SJCRH30 (cell line): ENCODE measurements at regions not wholly inside any gene's neighbourhood (a gene's known extent, or its start where the extent isn't known, plus 50 kb on each side); places are given as distances from the start of the nearest gene placed in this dataset.

Experiments
- DNase-seq, 2 experiments: peaks; one replicate each; pipeline ENCODE4 v3.0.0-alpha.2; 2015 to 2020
- H3K27ac ChIP-seq: fragments of 250-450 bp; sonication (Bioruptor Pico); 2 replicates; pipeline ENCODE4 v1.5.1; 2020; ENCODE audit warnings: mild to moderate bottlenecking, moderate library complexity
- H3K27me3 ChIP-seq: fragments of 250-450 bp; sonication (Bioruptor Pico); 2 replicates; pipeline ENCODE4 v1.5.1; 2020; ENCODE audit warnings: mild to moderate bottlenecking, moderate library complexity
- H3K36me3 ChIP-seq: fragments of 250-450 bp; sonication (Bioruptor Pico); 2 replicates; pipeline ENCODE4 v1.5.1; 2020; ENCODE audit warnings: mild to moderate bottlenecking, moderate library complexity
- H3K4me1 ChIP-seq: fragments of 250-450 bp; sonication (Bioruptor Pico); 2 replicates; pipeline ENCODE4 v1.5.1; 2020; ENCODE audit warnings: mild to moderate bottlenecking, moderate library complexity
- H3K4me3 ChIP-seq: fragments of 250-450 bp; sonication (Bioruptor Pico); 2 replicates; pipeline ENCODE4 v1.5.1; 2020; ENCODE audit warnings: mild to moderate bottlenecking, moderate library complexity
- H3K9me3 ChIP-seq: fragments of 250-450 bp; sonication (Bioruptor Pico); replicated peaks from 2 replicates; pipeline ENCODE4 v1.5.1; 2020; ENCODE audit warnings: mild to moderate bottlenecking, moderate library complexity

- no peaks in the 10 kb centered on the region for H3K9me3 ChIP-seq
- DNase-seq, result peak; percentile 13 to 37
- H3K4me3 ChIP-seq, result no peak overlapping the region
- H3K36me3 ChIP-seq, result no peaks in the 10 kb centered on the region
- H3K4me1 ChIP-seq, result peaks cover 10% of the 10 kb centered on the region; the same call in 1 of the 2 replicates
- no peaks in the 10 kb centered on the region for H3K27me3 ChIP-seq
- H3K27ac ChIP-seq, result no peak overlapping the region
Observed at GRCh38 chr5:143890487-143890886, 78.5 kb downstream of the HMHB1 start.

DNA sequence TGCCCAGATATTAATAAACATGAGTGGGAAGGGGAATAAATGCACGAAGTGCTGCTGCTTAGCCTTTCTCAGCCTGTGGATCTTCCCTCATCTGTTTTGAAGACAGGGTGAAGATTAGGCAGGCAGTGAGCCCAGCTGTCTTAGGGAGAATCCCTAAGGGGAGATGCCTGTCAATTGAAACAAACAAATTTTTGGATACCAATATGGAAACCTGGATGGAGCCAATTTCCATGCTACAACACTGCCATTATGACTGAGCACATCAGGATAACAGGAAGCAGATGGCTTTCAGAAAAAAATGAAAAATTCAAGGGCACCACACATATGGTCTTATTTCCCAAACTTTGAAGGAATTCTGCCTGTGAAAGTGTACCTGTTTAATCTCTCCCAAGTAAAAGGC lies 80.3 kb downstream of the HMHB1 start:
- H3K4me1 ChIP-seq, result peaks cover 10% of the 10 kb centered on the region; the same call in 1 of the 2 replicates
- H3K36me3 ChIP-seq, result no peaks in the 10 kb centered on the region
- H3K4me3 ChIP-seq, result no peak overlapping the region
- no peaks in the 10 kb centered on the region for H3K9me3 ChIP-seq
- no peaks in the 10 kb centered on the region for H3K27me3 ChIP-seq
- H3K27ac ChIP-seq, result no peak overlapping the region
- no peak for DNase-seq

DNA sequence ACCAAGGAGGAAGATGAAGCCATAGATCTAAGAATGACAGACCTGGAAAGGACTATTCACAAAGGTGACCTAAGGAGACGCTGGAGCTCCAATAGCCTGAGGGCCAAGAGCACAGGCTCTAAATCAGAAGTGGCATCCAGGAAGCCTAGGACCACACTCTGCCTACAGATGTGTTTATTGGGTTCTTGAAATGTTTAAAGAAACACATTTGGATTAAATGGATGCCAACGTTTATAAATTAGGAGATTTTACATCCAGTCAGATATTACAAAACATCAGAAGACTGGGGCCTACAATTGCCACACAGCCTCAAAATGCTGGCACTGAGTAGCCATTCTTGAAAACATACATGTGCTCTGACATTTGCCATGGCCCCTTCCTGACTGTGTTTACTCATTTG lies 80.9 kb downstream of the HMHB1 start:
- 0 out of 2 replicates have a peak, but pooled peaks cover 5% of the 10 kb centered on the region for H3K4me1 ChIP-seq
- no peaks in the 10 kb centered on the region for H3K36me3 ChIP-seq
- H3K9me3 ChIP-seq, result no peaks in the 10 kb centered on the region
- H3K27ac ChIP-seq, result no peak overlapping the region
- DNase-seq, result no peak
- no peaks in the 10 kb centered on the region for H3K27me3 ChIP-seq
- no peak overlapping the region for H3K4me3 ChIP-seq

GRCh38 chr5:143893638-143894037 lies 81.7 kb downstream of the HMHB1 start:
- Histone ChIP-seq H3K27ac (no peak overlapping the region), H3K9me3 (no peaks in the 10 kb centered on the region), H3K4me1 (0 out of 2 replicates have a peak, but pooled peaks cover 5% of the 10 kb centered on the region), H3K4me3 (no peak overlapping the region), H3K36me3 (no peaks in the 10 kb centered on the region), H3K27me3 (no peaks in the 10 kb centered on the region)
- DNase-seq, result no peak

DNA sequence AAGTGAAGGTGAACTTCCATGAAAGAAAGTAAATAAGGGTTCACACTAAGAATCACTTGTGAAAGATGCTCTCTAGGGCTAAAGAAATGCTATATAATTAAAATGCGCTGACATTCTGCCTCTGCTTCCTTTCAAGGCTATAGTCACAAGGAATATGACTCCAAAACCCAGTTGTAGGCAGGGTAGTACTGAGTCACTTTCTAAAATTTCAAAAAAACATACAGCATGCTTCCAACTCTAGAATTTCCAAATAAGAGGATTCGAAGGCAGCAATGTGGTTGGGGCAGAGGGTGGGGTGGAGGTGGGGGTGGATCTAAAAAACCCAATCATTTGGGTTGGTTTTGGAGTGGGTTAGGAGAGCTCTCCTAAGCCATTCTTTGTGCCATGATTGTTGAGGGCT lies 84.6 kb downstream of the HMHB1 start:
- no peak overlapping the region for H3K27ac ChIP-seq
- H3K36me3 ChIP-seq, result no peaks in the 10 kb centered on the region
- DNase-seq, result no peak

GRCh38 chr5:143896966-143897365 lies 85.0 kb downstream of the HMHB1 start:
- Histone ChIP-seq H3K27me3 (no peaks in the 10 kb centered on the region), H3K27ac (no peak overlapping the region), H3K4me3 (no peak overlapping the region), H3K4me1 (no peaks in the 10 kb centered on the region), H3K9me3 (no peaks in the 10 kb centered on the region), H3K36me3 (no peaks in the 10 kb centered on the region)
- DNase-seq, result no peak

More for the DNA sequence above, 84.6 kb downstream of the HMHB1 start:
- Histone ChIP-seq H3K4me3 (no peak overlapping the region), H3K9me3 (no peaks in the 10 kb centered on the region), H3K27me3 (no peaks in the 10 kb centered on the region), H3K4me1 (no peaks in the 10 kb centered on the region)

GRCh38 chr5:143898381-143898780 lies 86.4 kb downstream of the HMHB1 start:
- H3K27me3 ChIP-seq, result no peaks in the 10 kb centered on the region
- H3K4me3 ChIP-seq, result no peak overlapping the region
- H3K4me1 ChIP-seq, result no peaks in the 10 kb centered on the region
- H3K9me3 ChIP-seq, result no peaks in the 10 kb centered on the region
- H3K27ac ChIP-seq, result no peak overlapping the region
- DNase-seq, result no peak
- no peaks in the 10 kb centered on the region for H3K36me3 ChIP-seq

DNA sequence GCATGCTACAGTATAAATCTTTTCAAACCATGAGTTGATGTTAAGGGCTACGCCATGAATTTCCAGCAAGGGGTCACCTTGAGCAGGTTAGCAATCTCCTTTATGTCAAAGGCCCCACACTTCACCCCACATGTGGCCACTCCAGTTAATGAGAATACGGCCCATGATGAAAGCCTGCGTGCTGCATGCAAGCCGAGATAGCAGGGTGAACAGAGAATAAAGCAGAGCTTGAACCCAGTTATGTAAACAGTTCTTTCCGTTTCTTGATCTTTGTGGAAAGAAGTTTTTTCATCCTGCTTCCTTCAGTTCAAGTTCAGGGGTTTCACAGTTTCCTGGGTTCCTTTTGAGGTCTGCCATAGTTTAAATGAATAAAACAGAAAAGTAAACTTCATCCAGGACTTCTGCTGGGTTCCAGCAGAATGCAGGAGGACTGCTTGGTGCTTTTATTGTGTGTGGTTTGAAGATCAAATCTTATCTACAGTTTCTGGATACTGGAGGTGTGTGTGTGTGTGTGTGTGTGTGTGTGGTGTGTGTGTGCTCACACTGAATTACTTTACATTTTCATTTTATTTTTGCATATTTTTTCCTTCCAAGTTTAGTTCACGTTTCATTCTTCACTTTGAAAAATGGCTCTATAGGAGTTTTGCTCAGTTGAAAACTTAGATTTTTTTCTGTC lies 87.1 kb downstream of the HMHB1 start:
- Histone ChIP-seq H3K36me3 (no peaks in the 10 kb centered on the region), H3K4me1 (no peaks in the 10 kb centered on the region), H3K9me3 (no peaks in the 10 kb centered on the region), H3K27ac (no peak overlapping the region), H3K27me3 (no peaks in the 10 kb centered on the region), H3K4me3 (no peak overlapping the region)
- DNase-seq, result no peak

DNA sequence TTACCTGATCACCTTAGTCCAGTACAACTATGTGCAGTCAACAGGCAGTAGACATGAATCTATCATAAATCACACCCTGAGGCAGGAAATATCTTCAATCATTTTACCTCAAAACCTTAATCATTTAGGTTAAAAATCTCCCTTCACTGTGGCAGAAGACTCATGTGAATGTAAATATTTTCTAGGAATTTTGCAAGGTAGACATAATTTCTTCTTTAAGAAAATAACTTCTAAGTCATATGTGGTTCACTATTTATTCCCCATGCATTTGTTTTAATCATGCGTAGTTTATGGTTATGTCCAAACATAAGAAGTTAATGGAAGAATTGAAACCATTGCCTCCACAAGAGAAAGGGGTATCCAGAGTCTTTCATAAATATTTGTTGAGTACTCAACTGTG lies 97.0 kb downstream of the HMHB1 start:
- DNase-seq, result no peak
- Histone ChIP-seq H3K27ac (no peak overlapping the region), H3K9me3 (no peaks in the 10 kb centered on the region), H3K36me3 (no peaks in the 10 kb centered on the region), H3K27me3 (no peaks in the 10 kb centered on the region), H3K4me3 (no peak overlapping the region), H3K4me1 (no peaks in the 10 kb centered on the region)

DNA sequence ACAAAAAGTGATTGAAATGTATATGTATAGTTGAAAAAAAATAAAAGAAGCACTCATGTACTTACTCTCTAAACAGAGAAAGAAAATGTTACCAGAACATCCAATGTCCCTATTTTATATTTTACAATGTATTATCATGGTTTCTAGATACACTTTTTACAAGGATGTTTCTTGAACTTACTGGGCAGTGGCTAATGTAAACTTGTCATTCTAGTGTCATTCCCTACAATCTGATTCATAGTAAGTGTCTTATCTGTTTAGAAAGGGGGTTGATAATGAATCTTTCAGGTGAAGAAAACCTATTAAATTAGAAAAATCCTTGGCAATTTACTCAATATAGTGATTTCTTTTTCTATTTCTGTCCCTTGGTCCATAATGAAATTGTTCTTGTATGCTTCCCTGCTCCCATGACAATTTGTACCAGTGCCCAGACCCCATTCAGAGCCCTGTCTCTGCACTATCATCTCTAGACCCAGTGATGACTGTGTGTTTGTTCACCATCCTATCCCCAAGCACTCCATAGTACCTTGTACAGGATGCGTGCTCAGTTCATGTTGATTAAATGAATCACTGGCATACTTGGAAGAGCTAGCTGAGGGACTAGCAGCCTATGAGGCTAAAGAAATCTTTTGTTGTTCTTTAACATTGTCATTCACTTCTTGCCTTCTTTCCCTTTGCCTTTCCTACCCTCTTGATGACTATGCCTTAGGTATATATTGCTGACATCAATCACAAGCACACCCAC lies 101.2 kb downstream of the HMHB1 start:
- Histone ChIP-seq H3K27me3 (no peaks in the 10 kb centered on the region), H3K4me1 (no peaks in the 10 kb centered on the region), H3K4me3 (no peak overlapping the region), H3K9me3 (no peaks in the 10 kb centered on the region), H3K36me3 (no peaks in the 10 kb centered on the region), H3K27ac (no peak overlapping the region)
- DNase-seq, result no peak

GRCh38 chr5:143914756-143915155 lies 102.8 kb downstream of the HMHB1 start:
- DNase-seq, result no peak
- H3K27ac ChIP-seq, result no peak overlapping the region

DNA sequence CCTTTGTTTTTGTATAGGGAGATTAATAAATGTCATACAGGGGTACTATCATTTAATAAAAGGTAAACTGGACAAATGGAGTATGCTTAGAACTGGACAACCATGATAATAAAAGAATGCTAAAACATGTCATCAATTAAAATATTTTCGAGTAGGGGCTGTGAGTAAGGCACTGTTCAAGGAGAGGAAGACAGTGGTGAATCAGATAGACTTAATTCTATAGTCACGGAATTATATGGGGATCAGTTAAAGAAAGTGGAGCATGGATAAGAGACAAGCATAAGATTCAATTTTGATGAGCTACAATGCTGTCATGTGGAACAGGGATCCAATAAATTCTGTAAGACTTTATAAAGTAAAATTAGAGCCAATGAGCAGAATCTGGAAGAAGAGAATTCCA lies 104.5 kb downstream of the HMHB1 start:
- H3K4me1 ChIP-seq, result no peaks in the 10 kb centered on the region
- no peaks in the 10 kb centered on the region for H3K9me3 ChIP-seq
- no peaks in the 10 kb centered on the region for H3K27me3 ChIP-seq
- H3K4me3 ChIP-seq, result no peak overlapping the region
- H3K36me3 ChIP-seq, result no peaks in the 10 kb centered on the region
- H3K27ac ChIP-seq, result no peak overlapping the region
- no peak for DNase-seq

More at GRCh38 chr5:143914756-143915155, 102.8 kb downstream of the HMHB1 start:
- no peaks in the 10 kb centered on the region for H3K4me1 ChIP-seq
- no peak overlapping the region for H3K4me3 ChIP-seq
- no peaks in the 10 kb centered on the region for H3K9me3 ChIP-seq
- no peaks in the 10 kb centered on the region for H3K36me3 ChIP-seq
- H3K27me3 ChIP-seq, result no peaks in the 10 kb centered on the region

DNA sequence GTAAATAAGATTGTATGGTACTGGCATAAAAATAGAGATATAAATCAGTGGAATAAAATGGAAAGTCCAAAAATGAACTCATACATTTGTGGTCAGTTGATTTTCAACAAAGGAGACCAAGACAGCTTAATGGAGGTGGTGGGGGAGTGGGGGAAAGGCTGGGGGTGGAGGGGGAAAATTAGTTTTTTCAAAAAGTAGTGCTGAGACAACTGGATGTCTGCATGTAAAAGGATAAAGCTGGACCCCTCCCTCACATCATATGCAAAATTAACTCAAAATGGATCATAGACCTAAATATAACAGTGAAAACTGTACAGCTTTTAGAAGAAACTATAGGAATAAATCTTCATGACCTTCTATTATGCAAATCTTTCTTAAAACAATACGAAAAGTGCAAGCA lies 107.0 kb downstream of the HMHB1 start:
- no peaks in the 10 kb centered on the region for H3K4me1 ChIP-seq
- H3K4me3 ChIP-seq, result no peak overlapping the region
- no peak for DNase-seq
- no peaks in the 10 kb centered on the region for H3K27me3 ChIP-seq
- no peaks in the 10 kb centered on the region for H3K36me3 ChIP-seq
- no peaks in the 10 kb centered on the region for H3K9me3 ChIP-seq
- no peak overlapping the region for H3K27ac ChIP-seq

DNA sequence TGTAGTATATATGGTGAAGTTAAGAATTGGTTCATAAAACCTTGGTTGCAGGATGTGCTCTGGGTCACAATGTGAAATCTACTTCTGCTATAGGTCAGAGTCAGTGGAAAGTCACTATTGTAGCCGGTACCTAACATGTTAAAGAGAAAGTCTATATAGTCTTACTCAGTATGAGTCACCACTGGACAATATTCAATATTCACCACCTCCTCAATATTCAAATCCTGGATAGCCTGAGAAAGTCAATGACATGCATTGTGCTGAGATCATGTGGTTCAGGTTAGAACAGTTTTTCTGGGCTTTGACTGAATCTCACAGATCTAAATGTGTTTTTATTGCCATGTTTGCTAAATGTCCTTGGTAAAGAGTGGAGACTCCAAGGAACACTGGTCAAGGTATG lies 108.8 kb downstream of the HMHB1 start:
- no peak overlapping the region for H3K27ac ChIP-seq
- no peaks in the 10 kb centered on the region for H3K36me3 ChIP-seq
- H3K4me1 ChIP-seq, result no peaks in the 10 kb centered on the region
- no peak overlapping the region for H3K4me3 ChIP-seq
- DNase-seq, result no peak
- H3K27me3 ChIP-seq, result no peaks in the 10 kb centered on the region
- no peaks in the 10 kb centered on the region for H3K9me3 ChIP-seq

GRCh38 chr5:143921525-143922311 lies 109.8 kb downstream of the HMHB1 start:
- H3K4me3 ChIP-seq, result no peak overlapping the region
- H3K9me3 ChIP-seq, result no peaks in the 10 kb centered on the region
- no peaks in the 10 kb centered on the region for H3K36me3 ChIP-seq
- H3K27ac ChIP-seq, result no peak overlapping the region
- no peaks in the 10 kb centered on the region for H3K4me1 ChIP-seq
- DNase-seq, result no peak
- no peaks in the 10 kb centered on the region for H3K27me3 ChIP-seq
